ENCODE measurements at regions not wholly inside any gene's neighbourhood (a gene's known extent, or its start where the extent isn't known, plus 50 kb on each side); places are given as distances from the start of the nearest gene placed in this dataset.

- TF ChIP-seq CTCF (IDR thresholded peaks at IDR 0.05; ENCODE audit: poor library complexity): no peak
- TF ChIP-seq EZH2phosphoT487 (IDR thresholded peaks at IDR 0.05; ENCODE audit: low read depth, severe bottlenecking, unreplicated experiment): no peak
- no peak for TF ChIP-seq EZH2 (IDR thresholded peaks at IDR 0.05; ENCODE audit: borderline replicate concordance)
These were observed 183.2 kb upstream of the CD180 start for GRCh38 chr5:67379753-67380152.

Measured in hepatocyte (in vitro differentiated cells).